Stomach smooth muscle (tissue), 2 donors: ENCODE measurements at regions not wholly inside any gene's neighbourhood (a gene's known extent, or its start where the extent isn't known, plus 50 kb on each side); places are given as distances from the start of the nearest gene placed in this dataset.

Experiments used
- H3K27ac ChIP-seq: one replicate; pipeline ENCODE4 v1.7.0; 2013; ENCODE audit warnings: mild to moderate bottlenecking, low read length, inconsistent platforms
- H3K27me3 ChIP-seq, 2 donors: one replicate each; pipeline ENCODE4 v1.7.0; 2013; ENCODE audit warnings: low read length in 2 of 2; ENCODE audit not compliant: insufficient read depth in 2 of 2, control insufficient read depth in 1 of 2
- H3K36me3 ChIP-seq, 2 donors: one replicate each; pipeline ENCODE4 v1.7.0; 2013; ENCODE audit warnings: low read length in 2 of 2; ENCODE audit not compliant: control insufficient read depth in 2 of 2, insufficient read depth in 2 of 2
- H3K4me1 ChIP-seq: one replicate; pipeline ENCODE4 v1.7.0; 2013; ENCODE audit warnings: low read length; ENCODE audit not compliant: control insufficient read depth, insufficient read depth
- H3K4me3 ChIP-seq, 2 donors: one replicate each; pipeline ENCODE4 v1.7.0; 2013; ENCODE audit warnings: low read length in 2 of 2
- H3K9ac ChIP-seq, 2 donors: one replicate each; pipeline ENCODE4 v1.7.0; 2013; ENCODE audit warnings: low read length in 2 of 2, mild to moderate bottlenecking in 1 of 2
- H3K9me3 ChIP-seq, 2 donors: one replicate each; pipeline ENCODE4 v1.7.0; 2013; ENCODE audit warnings: low read length in 2 of 2; ENCODE audit not compliant: control insufficient read depth in 2 of 2
- donor health status: healthy.
- donor health status: Pancreatic carcinoma.

DNA sequence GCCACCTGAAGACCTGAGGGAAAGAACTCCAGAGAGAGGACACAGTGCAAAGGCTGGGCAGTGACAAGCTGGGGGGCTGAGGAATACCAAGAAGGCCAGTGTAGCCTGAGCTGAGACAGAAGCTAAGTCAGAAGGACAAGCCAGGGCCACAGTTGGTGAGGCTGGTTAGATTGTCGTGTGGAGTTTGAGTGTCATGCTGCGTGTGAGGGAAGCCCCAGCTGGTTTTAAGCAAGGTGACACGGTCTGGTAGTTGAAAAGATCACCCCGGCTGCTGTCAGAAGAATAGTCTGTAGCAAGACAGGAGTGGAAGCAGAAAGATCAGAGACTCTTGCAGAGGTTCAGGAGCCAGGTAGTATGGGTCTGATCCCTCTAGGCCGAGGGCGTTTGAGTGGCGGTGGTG lies 50.6 kb upstream of the RMDN2 start:
- no peak overlapping the region for H3K27ac ChIP-seq
- no peaks in the 10 kb centered on the region for H3K36me3 ChIP-seq
- no peaks in the 10 kb centered on the region for H3K9me3 ChIP-seq
- no peaks in the 10 kb centered on the region for H3K27me3 ChIP-seq
- no peak overlapping the region for H3K4me3 ChIP-seq
- H3K9ac ChIP-seq: no peak overlapping the region
- H3K4me1 ChIP-seq: peaks cover 52% of the 10 kb centered on the region
